K562 (cell line): ENCODE measurements at regions not wholly inside any gene's neighbourhood (a gene's known extent, or its start where the extent isn't known, plus 50 kb on each side); places are given as distances from the start of the nearest gene placed in this dataset.

ENCODE experiments used
- C11orf30 ChIP-seq: fragments of 450-650 bp; IDR thresholded peaks from 2 replicates; pipeline ENCODE4 v1.6.1; 2016; ENCODE audit warnings: low read depth, mild to moderate bottlenecking
- CCAR2 ChIP-seq: fragments of 200-400 bp; formaldehyde crosslinking; IDR thresholded peaks from 2 replicates; pipeline ENCODE4 v1.6.1; 2017; ENCODE audit warnings: mild to moderate bottlenecking, low read depth, low read length
- CREBBP ChIP-seq: IDR thresholded peaks from one replicate; pipeline ENCODE4 v1.6.1; 2012; ENCODE audit warnings: low read depth, mild to moderate bottlenecking, control low read depth, inconsistent platforms, low read length
- EGR1 ChIP-seq: fragments of 450-650 bp; conservative IDR thresholded peaks from 2 replicates; pipeline ENCODE4 v1.6.1; 2017; ENCODE audit warnings: mild to moderate bottlenecking
- HDAC6 ChIP-seq: IDR thresholded peaks from 2 replicates; pipeline ENCODE4 v1.6.1; 2012; ENCODE audit warnings: low read depth, mild to moderate bottlenecking, control low read depth, inconsistent platforms, low read length, moderate library complexity
- HMGN3 ChIP-seq: IDR thresholded peaks from 2 replicates; pipeline ENCODE4 v1.6.1; 2011; ENCODE audit warnings: borderline replicate concordance, low read depth, mild to moderate bottlenecking, mixed read lengths, low read length; ENCODE audit not compliant: insufficient read length; ENCODE audit errors: extremely low read depth
- NCOA1 ChIP-seq: fragments of 450-650 bp; IDR thresholded peaks from 2 replicates; pipeline ENCODE4 v1.6.1; 2016; ENCODE audit warnings: low read depth
- PHB ChIP-seq: fragments of 250-450 bp; sonication (Bioruptor Pico); IDR thresholded peaks from 2 replicates; pipeline ENCODE4 v1.5.0; 2021
- POLR2AphosphoS5 ChIP-seq: IDR thresholded peaks from 2 replicates; pipeline ENCODE4 v1.6.1; 2011; ENCODE audit warnings: mild to moderate bottlenecking, low read depth, low read length, moderate library complexity; ENCODE audit not compliant: control insufficient read depth, insufficient read depth
- POLR2B ChIP-seq: fragments of 450-650 bp; IDR thresholded peaks from 2 replicates; pipeline ENCODE4 v1.6.1; 2018; ENCODE audit warnings: low read depth; ENCODE audit not compliant: partially characterized antibody
- POLR2H ChIP-seq: IDR thresholded peaks from 2 replicates; pipeline ENCODE4 v1.6.1; 2016; ENCODE audit warnings: missing genetic modification characterization, low read depth, mild to moderate bottlenecking, control low read depth, missing compliant biosample characterization, moderate library complexity
- PTTG1 ChIP-seq: fragments of 450-650 bp; IDR thresholded peaks from 2 replicates; pipeline ENCODE4 v1.6.1; 2016; ENCODE audit warnings: low read depth, mild to moderate bottlenecking, missing genetic modification characterization, missing compliant biosample characterization
- STAG1 ChIP-seq: sonication (generic); formaldehyde crosslinking; IDR thresholded peaks from 2 replicates; pipeline ENCODE4 v1.5.0; 2020; ENCODE audit warnings: missing genetic modification reagents, borderline replicate concordance
- TFAP4 ChIP-seq: sonication (generic); formaldehyde crosslinking; IDR thresholded peaks from 2 replicates; pipeline ENCODE4 v1.8.0; 2022; ENCODE audit warnings: missing genetic modification reagents, mild to moderate bottlenecking, moderate library complexity, borderline replicate concordance
- TRIM28 ChIP-seq: fragments of 450-650 bp; IDR thresholded peaks from 2 replicates; pipeline ENCODE4 v1.6.1; 2017
- U2AF2 ChIP-seq: fragments of 200-400 bp; formaldehyde crosslinking; optimal IDR thresholded peaks from 2 replicates; pipeline ENCODE3; 2017; ENCODE audit warnings: low read depth, mild to moderate bottlenecking, low read length
- YBX1 ChIP-seq: fragments of 450-650 bp; IDR thresholded peaks from 2 replicates; pipeline ENCODE4 v1.7.1; 2016; ENCODE audit warnings: mild to moderate bottlenecking
- ZBTB2 ChIP-seq: fragments of 450-650 bp; IDR thresholded peaks from 2 replicates; pipeline ENCODE4 v1.6.1; 2016; ENCODE audit warnings: antibody characterized with exemption
- ZNF121 ChIP-seq: sonication (generic); formaldehyde crosslinking; conservative IDR thresholded peaks from 2 replicates; pipeline ENCODE4 v1.8.0; 2022; ENCODE audit warnings: missing genetic modification reagents
- ZNF133 ChIP-seq: fragments of 250-450 bp; sonication (Bioruptor Pico); IDR thresholded peaks from 2 replicates; pipeline ENCODE4 v1.4.0; 2020; ENCODE audit warnings: mild to moderate bottlenecking
- ZNF197 ChIP-seq: fragments of 200-800 bp; sonication (Bioruptor generic); IDR thresholded peaks from 2 replicates; pipeline ENCODE4 v1.6.1; 2016; ENCODE audit warnings: low read depth, missing genetic modification characterization, missing compliant biosample characterization
- TF ChIP-seq, protein P1 (sequence below): IDR thresholded peaks from 2 replicates; pipeline ENCODE4 v1.6.1; 2011; ENCODE audit not compliant: insufficient read length; ENCODE audit errors: extremely low read depth
- TF ChIP-seq, protein P2 (sequence below): fragments of 450-650 bp; IDR thresholded peaks from 2 replicates; pipeline ENCODE4 v1.6.1; 2018; ENCODE audit not compliant: partially characterized antibody

- TF ChIP-seq U2AF2 (no peak), C11orf30 (no peak), POLR2B (no peak), NCOA1 (no peak), ZNF121 (CRISPR knock-in tag) (no peak), ZNF197 (CRISPR knock-in tag) (no peak), STAG1 (CRISPR knock-in tag) (peak; percentile 59; the same call in 1 of the 2 replicates), PHB (no peak), EGR1 (no peak), HMGN3 (no peak), ZBTB2 (no peak), ZNF133 (CRISPR knock-in tag) (no peak), CCAR2 (no peak), YBX1 (no peak), TRIM28 (no peak), TFAP4 (CRISPR knock-in tag) (no peak), POLR2H (tag) (no peak), CREBBP (no peak), POLR2AphosphoS5 (no peak), HDAC6 (no peak), PTTG1 (no peak)
- TF ChIP-seq, protein P1, sequence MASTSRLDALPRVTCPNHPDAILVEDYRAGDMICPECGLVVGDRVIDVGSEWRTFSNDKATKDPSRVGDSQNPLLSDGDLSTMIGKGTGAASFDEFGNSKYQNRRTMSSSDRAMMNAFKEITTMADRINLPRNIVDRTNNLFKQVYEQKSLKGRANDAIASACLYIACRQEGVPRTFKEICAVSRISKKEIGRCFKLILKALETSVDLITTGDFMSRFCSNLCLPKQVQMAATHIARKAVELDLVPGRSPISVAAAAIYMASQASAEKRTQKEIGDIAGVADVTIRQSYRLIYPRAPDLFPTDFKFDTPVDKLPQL = no peak
- TF ChIP-seq, protein P2, sequence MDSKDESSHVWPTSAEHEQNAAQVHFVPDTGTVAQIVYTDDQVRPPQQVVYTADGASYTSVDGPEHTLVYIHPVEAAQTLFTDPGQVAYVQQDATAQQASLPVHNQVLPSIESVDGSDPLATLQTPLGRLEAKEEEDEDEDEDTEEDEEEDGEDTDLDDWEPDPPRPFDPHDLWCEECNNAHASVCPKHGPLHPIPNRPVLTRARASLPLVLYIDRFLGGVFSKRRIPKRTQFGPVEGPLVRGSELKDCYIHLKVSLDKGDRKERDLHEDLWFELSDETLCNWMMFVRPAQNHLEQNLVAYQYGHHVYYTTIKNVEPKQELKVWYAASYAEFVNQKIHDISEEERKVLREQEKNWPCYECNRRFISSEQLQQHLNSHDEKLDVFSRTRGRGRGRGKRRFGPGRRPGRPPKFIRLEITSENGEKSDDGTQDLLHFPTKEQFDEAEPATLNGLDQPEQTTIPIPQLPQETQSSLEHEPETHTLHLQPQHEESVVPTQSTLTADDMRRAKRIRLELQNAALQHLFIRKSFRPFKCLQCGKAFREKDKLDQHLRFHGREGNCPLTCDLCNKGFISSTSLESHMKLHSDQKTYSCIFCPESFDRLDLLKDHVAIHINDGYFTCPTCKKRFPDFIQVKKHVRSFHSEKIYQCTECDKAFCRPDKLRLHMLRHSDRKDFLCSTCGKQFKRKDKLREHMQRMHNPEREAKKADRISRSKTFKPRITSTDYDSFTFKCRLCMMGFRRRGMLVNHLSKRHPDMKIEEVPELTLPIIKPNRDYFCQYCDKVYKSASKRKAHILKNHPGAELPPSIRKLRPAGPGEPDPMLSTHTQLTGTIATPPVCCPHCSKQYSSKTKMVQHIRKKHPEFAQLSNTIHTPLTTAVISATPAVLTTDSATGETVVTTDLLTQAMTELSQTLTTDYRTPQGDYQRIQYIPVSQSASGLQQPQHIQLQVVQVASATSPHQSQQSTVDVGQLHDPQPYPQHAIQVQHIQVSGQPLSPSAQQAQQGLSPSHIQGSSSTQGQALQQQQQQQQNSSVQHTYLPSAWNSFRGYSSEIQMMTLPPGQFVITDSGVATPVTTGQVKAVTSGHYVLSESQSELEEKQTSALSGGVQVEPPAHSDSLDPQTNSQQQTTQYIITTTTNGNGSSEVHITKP = no peak
Observed at GRCh38 chr6:8983202-8983688, 547.9 kb upstream of the SLC35B3 start (continued).
